Adrenal gland (tissue), 5 donors: ENCODE measurements at regions not wholly inside any gene's neighbourhood (a gene's known extent, or its start where the extent isn't known, plus 50 kb on each side); places are given as distances from the start of the nearest gene placed in this dataset.

Experiments
- POLR2A ChIP-seq, 2 donors: fragments of 450-650 bp; IDR thresholded peaks; one replicate each; pipeline ENCODE4 v1.6.1; 2017; ENCODE audit warnings: antibody characterized with exemption in 2 of 2, mild to moderate bottlenecking in 2 of 2, moderate library complexity in 1 of 2
- TF ChIP-seq, protein P1 (sequence below), 6 experiments: fragments of 450-650 bp in 4 of 6; fragments of 200-600 bp in 2 of 6; sonication (generic) in 1 of 6; IDR thresholded peaks; 1 replicate in 5 of 6; 2 replicates in 1 of 6; pipeline versions ENCODE4 v1.5.1 to v1.8.0; 2016 to 2021; ENCODE audit warnings: antibody characterized with exemption in 6 of 6, mild to moderate bottlenecking in 2 of 6, moderate library complexity in 1 of 6
- donor health status: DM: no; HTN: no; CAD: no.

DNA sequence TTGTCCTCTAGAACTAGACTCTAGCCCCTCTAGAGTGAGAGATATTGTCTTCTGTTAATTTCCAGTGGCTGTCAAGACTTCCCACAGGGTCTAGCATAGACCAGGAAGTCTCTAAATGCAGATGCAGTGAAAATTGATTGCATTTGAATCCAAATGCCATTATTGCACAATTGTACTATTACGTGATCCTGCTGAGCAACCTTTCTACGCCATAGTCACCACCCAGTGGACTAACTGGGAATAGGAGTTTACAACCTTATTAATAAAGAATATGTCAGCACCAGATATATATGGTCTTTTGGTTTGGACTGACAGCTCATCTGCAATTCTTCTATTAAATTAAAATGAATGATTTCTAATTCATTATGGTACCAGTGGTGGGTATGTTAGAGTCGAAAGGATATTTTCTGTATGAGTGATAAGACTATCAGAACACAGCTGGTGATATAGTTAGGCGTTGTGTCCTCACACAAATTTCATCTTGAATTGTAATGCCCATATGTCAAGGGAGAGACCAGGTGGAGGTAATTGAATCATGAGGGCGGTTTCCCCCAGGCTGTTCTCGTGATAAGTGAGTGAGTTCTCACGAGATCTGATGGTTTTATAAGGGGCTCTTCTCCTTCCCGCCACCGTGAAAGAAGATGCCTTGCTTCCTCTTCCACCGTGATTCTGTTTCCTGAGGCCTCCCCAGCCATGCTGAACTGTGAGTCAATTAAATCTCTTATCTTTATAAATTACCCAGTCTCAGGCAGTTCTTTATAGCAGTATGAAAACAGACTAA is 138.9 kb upstream of the CA10 start:
- TF ChIP-seq, protein P1, sequence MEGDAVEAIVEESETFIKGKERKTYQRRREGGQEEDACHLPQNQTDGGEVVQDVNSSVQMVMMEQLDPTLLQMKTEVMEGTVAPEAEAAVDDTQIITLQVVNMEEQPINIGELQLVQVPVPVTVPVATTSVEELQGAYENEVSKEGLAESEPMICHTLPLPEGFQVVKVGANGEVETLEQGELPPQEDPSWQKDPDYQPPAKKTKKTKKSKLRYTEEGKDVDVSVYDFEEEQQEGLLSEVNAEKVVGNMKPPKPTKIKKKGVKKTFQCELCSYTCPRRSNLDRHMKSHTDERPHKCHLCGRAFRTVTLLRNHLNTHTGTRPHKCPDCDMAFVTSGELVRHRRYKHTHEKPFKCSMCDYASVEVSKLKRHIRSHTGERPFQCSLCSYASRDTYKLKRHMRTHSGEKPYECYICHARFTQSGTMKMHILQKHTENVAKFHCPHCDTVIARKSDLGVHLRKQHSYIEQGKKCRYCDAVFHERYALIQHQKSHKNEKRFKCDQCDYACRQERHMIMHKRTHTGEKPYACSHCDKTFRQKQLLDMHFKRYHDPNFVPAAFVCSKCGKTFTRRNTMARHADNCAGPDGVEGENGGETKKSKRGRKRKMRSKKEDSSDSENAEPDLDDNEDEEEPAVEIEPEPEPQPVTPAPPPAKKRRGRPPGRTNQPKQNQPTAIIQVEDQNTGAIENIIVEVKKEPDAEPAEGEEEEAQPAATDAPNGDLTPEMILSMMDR (IDR thresholded peaks at IDR 0.05), result peak in 5 of 6 experiments; percentile 30 to 45 (median 37)
- TF ChIP-seq POLR2A (IDR thresholded peaks at IDR 0.05), result no peak
